ENCODE measurements at regions not wholly inside any gene's neighbourhood (a gene's known extent, or its start where the extent isn't known, plus 50 kb on each side); places are given as distances from the start of the nearest gene placed in this dataset.

DNA sequence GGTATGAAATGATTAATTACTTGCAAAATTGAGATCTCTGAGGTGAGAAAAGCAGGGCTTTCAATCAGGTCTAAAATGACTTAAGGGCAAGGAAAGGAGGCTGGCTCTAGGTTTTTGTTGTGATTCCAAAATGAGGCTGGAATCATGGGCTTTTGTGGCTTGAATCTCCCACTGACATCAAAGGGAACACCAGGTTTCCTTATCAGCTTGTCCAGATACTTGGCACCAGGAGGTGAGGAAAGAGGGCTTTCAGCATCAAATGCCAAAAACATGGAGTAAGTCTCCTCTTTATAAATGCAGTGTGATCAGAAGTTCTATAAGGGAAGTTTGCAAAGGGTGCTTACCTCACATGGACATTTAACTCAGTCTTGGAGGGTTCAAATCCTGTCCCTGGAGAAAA, 402.3 kb downstream of the NDFIP2 start:
- Histone ChIP-seq H3K27ac (ENCODE audit: low read depth, low read length) (no peak overlapping the region), H3K27me3 (ENCODE audit: control insufficient read depth in 1 of 2, insufficient read depth in 2 of 2, low read length in 2 of 2) (no peaks in the 10 kb centered on the region), H3K9ac (ENCODE audit: low read depth in 1 of 2, low read length in 2 of 2) (no peak overlapping the region), H3K4me1 (ENCODE audit: control insufficient read depth in 1 of 2, insufficient read depth in 2 of 2, low read length in 2 of 2) (no peaks in the 10 kb centered on the region), H3K4me3 (ENCODE audit: low read depth in 1 of 2, low read length in 2 of 2) (no peak overlapping the region), H3K9me3 (ENCODE audit: control insufficient read depth in 1 of 2, low read length in 2 of 2) (no peaks in the 10 kb centered on the region), H3K36me3 (ENCODE audit: control insufficient read depth in 1 of 2, insufficient read depth in 2 of 2, low read length in 2 of 2) (no peaks in the 10 kb centered on the region)

GRCh38 chr13:79880818-79881217, 399.9 kb downstream of the NDFIP2 start:
- H3K36me3 ChIP-seq (ENCODE audit: control insufficient read depth in 1 of 2, insufficient read depth in 2 of 2, low read length in 2 of 2), result no peaks in the 10 kb centered on the region

GRCh38 chr13:79874396-79875360, 393.7 kb downstream of the NDFIP2 start:
- H3K9me3 ChIP-seq (ENCODE audit: control insufficient read depth in 1 of 2, low read length in 2 of 2), result peaks cover 0 to 2% of the 10 kb centered on the region in 2 donors
- no peak overlapping the region for H3K9ac ChIP-seq (ENCODE audit: low read depth in 1 of 2, low read length in 2 of 2)
- H3K27ac ChIP-seq (ENCODE audit: low read depth, low read length), result no peak overlapping the region
- no peaks in the 10 kb centered on the region for H3K27me3 ChIP-seq (ENCODE audit: control insufficient read depth in 1 of 2, insufficient read depth in 2 of 2, low read length in 2 of 2)
- H3K4me3 ChIP-seq (ENCODE audit: low read depth in 1 of 2, low read length in 2 of 2), result no peak overlapping the region
- H3K36me3 ChIP-seq (ENCODE audit: control insufficient read depth in 1 of 2, insufficient read depth in 2 of 2, low read length in 2 of 2), result no peaks in the 10 kb centered on the region
- peaks cover 0 to under 1% of the 10 kb centered on the region in 2 donors for H3K4me1 ChIP-seq (ENCODE audit: control insufficient read depth in 1 of 2, insufficient read depth in 2 of 2, low read length in 2 of 2)

More at GRCh38 chr13:79880818-79881217, 399.9 kb downstream of the NDFIP2 start:
- Histone ChIP-seq H3K4me3 (ENCODE audit: low read depth in 1 of 2, low read length in 2 of 2) (no peak overlapping the region), H3K9ac (ENCODE audit: low read depth in 1 of 2, low read length in 2 of 2) (no peak overlapping the region), H3K4me1 (ENCODE audit: control insufficient read depth in 1 of 2, insufficient read depth in 2 of 2, low read length in 2 of 2) (no peaks in the 10 kb centered on the region), H3K27me3 (ENCODE audit: control insufficient read depth in 1 of 2, insufficient read depth in 2 of 2, low read length in 2 of 2) (no peaks in the 10 kb centered on the region), H3K27ac (ENCODE audit: low read depth, low read length) (no peak overlapping the region), H3K9me3 (ENCODE audit: control insufficient read depth in 1 of 2, low read length in 2 of 2) (peaks cover 0 to 2% of the 10 kb centered on the region in 2 donors)

- Histone ChIP-seq H3K9ac (ENCODE audit: low read depth in 1 of 2, low read length in 2 of 2) (no peak overlapping the region), H3K36me3 (ENCODE audit: control insufficient read depth in 1 of 2, insufficient read depth in 2 of 2, low read length in 2 of 2) (no peaks in the 10 kb centered on the region), H3K27ac (ENCODE audit: low read depth, low read length) (no peak overlapping the region), H3K4me1 (ENCODE audit: control insufficient read depth in 1 of 2, insufficient read depth in 2 of 2, low read length in 2 of 2) (peaks cover 6% of the 10 kb centered on the region in 2 donors), H3K4me3 (ENCODE audit: low read depth in 1 of 2, low read length in 2 of 2) (no peak overlapping the region), H3K9me3 (ENCODE audit: control insufficient read depth in 1 of 2, low read length in 2 of 2) (peaks cover 0 to 2% of the 10 kb centered on the region in 2 donors), H3K27me3 (ENCODE audit: control insufficient read depth in 1 of 2, insufficient read depth in 2 of 2, low read length in 2 of 2) (no peaks in the 10 kb centered on the region)
These were observed 390.6 kb downstream of the NDFIP2 start for GRCh38 chr13:79871594-79871993.

DNA sequence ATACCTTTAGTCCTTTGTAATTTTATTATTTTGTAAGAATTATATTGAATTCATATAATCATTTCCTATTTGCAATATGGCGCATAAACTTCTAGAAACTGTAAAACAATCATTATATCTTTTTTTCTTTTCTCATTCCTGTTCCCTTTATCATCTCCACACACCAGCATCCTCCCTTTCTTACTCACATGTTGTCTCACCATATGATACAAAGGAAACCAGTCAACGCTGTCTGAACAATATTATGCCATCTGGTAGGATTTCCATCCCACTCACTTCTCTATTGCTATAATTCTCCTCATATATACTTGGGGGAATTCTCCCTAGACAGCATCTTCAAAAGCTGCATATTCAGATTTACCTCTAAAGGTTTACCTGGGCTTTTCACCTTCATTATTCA, 389.8 kb downstream of the NDFIP2 start:
- Histone ChIP-seq H3K4me3 (ENCODE audit: low read depth in 1 of 2, low read length in 2 of 2) (no peak overlapping the region), H3K27ac (ENCODE audit: low read depth, low read length) (no peak overlapping the region), H3K9me3 (ENCODE audit: control insufficient read depth in 1 of 2, low read length in 2 of 2) (no peaks in the 10 kb centered on the region), H3K4me1 (ENCODE audit: control insufficient read depth in 1 of 2, insufficient read depth in 2 of 2, low read length in 2 of 2) (peaks cover 6% of the 10 kb centered on the region in 2 donors), H3K36me3 (ENCODE audit: control insufficient read depth in 1 of 2, insufficient read depth in 2 of 2, low read length in 2 of 2) (no peaks in the 10 kb centered on the region), H3K27me3 (ENCODE audit: control insufficient read depth in 1 of 2, insufficient read depth in 2 of 2, low read length in 2 of 2) (no peaks in the 10 kb centered on the region), H3K9ac (ENCODE audit: low read depth in 1 of 2, low read length in 2 of 2) (no peak overlapping the region)

- H3K27ac ChIP-seq (ENCODE audit: low read depth, low read length), result no peak overlapping the region
- H3K4me1 ChIP-seq (ENCODE audit: control insufficient read depth in 1 of 2, insufficient read depth in 2 of 2, low read length in 2 of 2), result peaks cover 6% of the 10 kb centered on the region in 2 donors
- no peaks in the 10 kb centered on the region for H3K27me3 ChIP-seq (ENCODE audit: control insufficient read depth in 1 of 2, insufficient read depth in 2 of 2, low read length in 2 of 2)
- no peak overlapping the region for H3K9ac ChIP-seq (ENCODE audit: low read depth in 1 of 2, low read length in 2 of 2)
- no peak overlapping the region for H3K4me3 ChIP-seq (ENCODE audit: low read depth in 1 of 2, low read length in 2 of 2)
- H3K36me3 ChIP-seq (ENCODE audit: control insufficient read depth in 1 of 2, insufficient read depth in 2 of 2, low read length in 2 of 2), result no peaks in the 10 kb centered on the region
- no peaks in the 10 kb centered on the region for H3K9me3 ChIP-seq (ENCODE audit: control insufficient read depth in 1 of 2, low read length in 2 of 2)
These were observed 389.2 kb downstream of the NDFIP2 start for GRCh38 chr13:79870123-79870522.

DNA sequence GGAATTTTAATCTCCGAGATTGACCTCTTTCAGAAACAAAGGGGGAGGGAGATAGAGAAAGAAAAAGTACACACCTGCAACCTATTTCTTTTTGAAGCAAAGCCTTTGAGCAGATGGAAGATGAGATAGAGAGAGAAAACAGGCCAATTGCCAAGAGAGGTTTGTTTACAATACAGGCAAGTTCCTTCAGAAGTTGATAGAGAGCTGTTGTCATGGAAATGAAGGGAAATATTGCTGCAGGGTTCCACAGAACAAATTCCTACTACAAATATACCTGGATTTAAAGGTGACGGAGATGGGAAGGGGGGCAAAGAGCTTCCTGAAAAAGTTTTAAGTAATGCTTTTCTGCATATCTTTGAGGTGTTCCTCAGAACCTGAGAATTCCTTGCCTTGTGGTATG, 388.4 kb downstream of the NDFIP2 start:
- Histone ChIP-seq H3K27me3 (ENCODE audit: control insufficient read depth in 1 of 2, insufficient read depth in 2 of 2, low read length in 2 of 2) (no peaks in the 10 kb centered on the region), H3K9me3 (ENCODE audit: control insufficient read depth in 1 of 2, low read length in 2 of 2) (no peaks in the 10 kb centered on the region), H3K27ac (ENCODE audit: low read depth, low read length) (no peak overlapping the region), H3K36me3 (ENCODE audit: control insufficient read depth in 1 of 2, insufficient read depth in 2 of 2, low read length in 2 of 2) (no peaks in the 10 kb centered on the region), H3K4me1 (ENCODE audit: control insufficient read depth in 1 of 2, insufficient read depth in 2 of 2, low read length in 2 of 2) (peaks cover 6% of the 10 kb centered on the region in 2 donors), H3K4me3 (ENCODE audit: low read depth in 1 of 2, low read length in 2 of 2) (peak overlapping the region in 1 of 2 donors; percentile 15), H3K9ac (ENCODE audit: low read depth in 1 of 2, low read length in 2 of 2) (no peak overlapping the region)

DNA sequence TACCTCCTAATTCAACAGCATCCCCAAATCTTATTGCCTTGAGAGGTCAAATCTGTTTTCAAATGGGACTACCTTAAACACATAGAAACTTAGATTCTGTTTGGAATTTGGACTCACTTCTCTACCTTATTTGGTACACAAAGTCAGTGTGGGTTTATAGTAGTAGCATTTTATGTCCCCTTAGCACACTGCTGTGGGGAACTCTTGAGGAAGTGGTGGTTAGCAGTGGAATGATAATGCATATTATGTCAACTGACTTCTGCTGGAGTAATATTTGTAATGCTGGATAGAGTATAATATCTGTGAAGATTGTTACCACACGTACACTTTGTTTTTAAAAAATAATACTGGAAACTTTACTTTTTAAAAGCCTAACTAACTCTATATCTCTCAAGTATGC, 386.3 kb downstream of the NDFIP2 start:
- H3K36me3 ChIP-seq (ENCODE audit: control insufficient read depth in 1 of 2, insufficient read depth in 2 of 2, low read length in 2 of 2), result no peaks in the 10 kb centered on the region
- no peaks in the 10 kb centered on the region for H3K9me3 ChIP-seq (ENCODE audit: control insufficient read depth in 1 of 2, low read length in 2 of 2)
- no peak overlapping the region for H3K27ac ChIP-seq (ENCODE audit: low read depth, low read length)
- no peaks in the 10 kb centered on the region for H3K27me3 ChIP-seq (ENCODE audit: control insufficient read depth in 1 of 2, insufficient read depth in 2 of 2, low read length in 2 of 2)
- H3K9ac ChIP-seq (ENCODE audit: low read depth in 1 of 2, low read length in 2 of 2), result no peak overlapping the region
- H3K4me1 ChIP-seq (ENCODE audit: control insufficient read depth in 1 of 2, insufficient read depth in 2 of 2, low read length in 2 of 2), result peaks cover 6 to 11% of the 10 kb centered on the region in 2 donors
- H3K4me3 ChIP-seq (ENCODE audit: low read depth in 1 of 2, low read length in 2 of 2), result no peak overlapping the region

- H3K27me3 ChIP-seq (ENCODE audit: control insufficient read depth in 1 of 2, insufficient read depth in 2 of 2, low read length in 2 of 2), result no peaks in the 10 kb centered on the region
- no peaks in the 10 kb centered on the region for H3K9me3 ChIP-seq (ENCODE audit: control insufficient read depth in 1 of 2, low read length in 2 of 2)
- no peak overlapping the region for H3K27ac ChIP-seq (ENCODE audit: low read depth, low read length)
- no peak overlapping the region for H3K9ac ChIP-seq (ENCODE audit: low read depth in 1 of 2, low read length in 2 of 2)
- no peaks in the 10 kb centered on the region for H3K36me3 ChIP-seq (ENCODE audit: control insufficient read depth in 1 of 2, insufficient read depth in 2 of 2, low read length in 2 of 2)
- H3K4me3 ChIP-seq (ENCODE audit: low read depth in 1 of 2, low read length in 2 of 2), result no peak overlapping the region
- H3K4me1 ChIP-seq (ENCODE audit: control insufficient read depth in 1 of 2, insufficient read depth in 2 of 2, low read length in 2 of 2), result peaks cover 10 to 17% of the 10 kb centered on the region in 2 donors
These were observed 385.5 kb downstream of the NDFIP2 start for GRCh38 chr13:79866436-79866835.

- no peaks in the 10 kb centered on the region for H3K9me3 ChIP-seq (ENCODE audit: control insufficient read depth in 1 of 2, low read length in 2 of 2)
- no peaks in the 10 kb centered on the region for H3K36me3 ChIP-seq (ENCODE audit: control insufficient read depth in 1 of 2, insufficient read depth in 2 of 2, low read length in 2 of 2)
- H3K27ac ChIP-seq (ENCODE audit: low read depth, low read length), result no peak overlapping the region
- peaks cover 4 to 11% of the 10 kb centered on the region in 2 donors for H3K4me1 ChIP-seq (ENCODE audit: control insufficient read depth in 1 of 2, insufficient read depth in 2 of 2, low read length in 2 of 2)
- H3K9ac ChIP-seq (ENCODE audit: low read depth in 1 of 2, low read length in 2 of 2), result no peak overlapping the region
- H3K4me3 ChIP-seq (ENCODE audit: low read depth in 1 of 2, low read length in 2 of 2), result no peak overlapping the region
- H3K27me3 ChIP-seq (ENCODE audit: control insufficient read depth in 1 of 2, insufficient read depth in 2 of 2, low read length in 2 of 2), result no peaks in the 10 kb centered on the region
These were observed 381.6 kb downstream of the NDFIP2 start for GRCh38 chr13:79862515-79862914.
